Liver (tissue), 8 donors: ENCODE measurements at regions not wholly inside any gene's neighbourhood (a gene's known extent, or its start where the extent isn't known, plus 50 kb on each side); places are given as distances from the start of the nearest gene placed in this dataset.

ENCODE experiments used
- DNase-seq: peaks from one replicate; pipeline ENCODE4 v3.0.0-alpha.2; 2017; ENCODE audit warnings: low spot score
- H3K27ac ChIP-seq, 2 donors: one replicate each; pipeline ENCODE4 v1.7.0; 2013; ENCODE audit warnings: inconsistent platforms in 2 of 2, low read length in 2 of 2, control low read depth in 1 of 2, low read depth in 1 of 2, mild to moderate bottlenecking in 1 of 2
- H3K27me3 ChIP-seq, 4 donors: one replicate each; pipeline versions ENCODE4 v1.6.1 to v1.7.0; 2013; ENCODE audit warnings: low read length in 3 of 4, inconsistent platforms in 1 of 4, mild to moderate bottlenecking in 1 of 4, moderate library complexity in 1 of 4; ENCODE audit not compliant: control insufficient read depth in 4 of 4, insufficient read depth in 4 of 4
- H3K36me3 ChIP-seq, 4 donors: one replicate each; pipeline versions ENCODE4 v1.6.1 to v1.7.0; 2013; ENCODE audit warnings: low read length in 3 of 4, mild to moderate bottlenecking in 3 of 4, low read depth in 1 of 4, moderate library complexity in 1 of 4; ENCODE audit not compliant: control insufficient read depth in 4 of 4, insufficient read depth in 3 of 4
- H3K4me1 ChIP-seq, 4 donors: one replicate each; pipeline versions ENCODE4 v1.6.1 to v1.7.0; 2013; ENCODE audit warnings: low read length in 3 of 4, mild to moderate bottlenecking in 3 of 4, moderate library complexity in 1 of 4; ENCODE audit not compliant: control insufficient read depth in 4 of 4, insufficient read depth in 4 of 4
- H3K4me3 ChIP-seq, 3 donors: one replicate each; pipeline versions ENCODE4 v1.6.1 to v1.7.0; 2013; ENCODE audit warnings: low read length in 3 of 3, control low read depth in 1 of 3, low read depth in 1 of 3, mild to moderate bottlenecking in 1 of 3
- H3K9ac ChIP-seq, 2 donors: one replicate each; pipeline ENCODE4 v1.7.0; 2013; ENCODE audit warnings: low read length in 2 of 2, mild to moderate bottlenecking in 2 of 2, moderate library complexity in 2 of 2, control low read depth in 1 of 2, low read depth in 1 of 2
- H3K9me3 ChIP-seq, 4 donors: one replicate each; pipeline versions ENCODE4 v1.6.1 to v1.7.0; 2013; ENCODE audit warnings: low read length in 3 of 4; ENCODE audit not compliant: control insufficient read depth in 4 of 4
- ATF3 ChIP-seq: IDR thresholded peaks from 2 replicates; pipeline ENCODE4 v1.6.1; 2016; ENCODE audit warnings: antibody characterized with exemption
- FOXA1 ChIP-seq: IDR thresholded peaks from 2 replicates; pipeline ENCODE4 v1.6.1; 2016; ENCODE audit warnings: antibody characterized with exemption
- FOXA2 ChIP-seq: IDR thresholded peaks from 2 replicates; pipeline ENCODE4 v1.6.1; 2016; ENCODE audit warnings: antibody characterized with exemption
- JUND ChIP-seq, 2 donors: IDR thresholded peaks; 2 replicates each; pipeline ENCODE4 v1.6.1; 2016; ENCODE audit warnings: antibody characterized with exemption in 2 of 2
- NR2F2 ChIP-seq: IDR thresholded peaks from 2 replicates; pipeline ENCODE4 v1.6.1; 2016; ENCODE audit warnings: antibody characterized with exemption
- RAD21 ChIP-seq, 2 donors: IDR thresholded peaks; 2 replicates each; pipeline ENCODE4 v1.6.1; 2016; ENCODE audit warnings: antibody characterized with exemption in 2 of 2, mild to moderate bottlenecking in 2 of 2
- REST ChIP-seq: IDR thresholded peaks from 2 replicates; pipeline ENCODE4 v1.6.1; 2016; ENCODE audit warnings: antibody characterized with exemption, mild to moderate bottlenecking
- RXRA ChIP-seq, 2 donors: IDR thresholded peaks; 2 replicates each; pipeline ENCODE4 v1.6.1; 2017 to 2018; ENCODE audit warnings: antibody characterized with exemption in 2 of 2, mild to moderate bottlenecking in 1 of 2
- TAF1 ChIP-seq: conservative IDR thresholded peaks from 2 replicates; pipeline ENCODE4 v1.6.1; 2016; ENCODE audit warnings: antibody characterized with exemption, mild to moderate bottlenecking
- YY1 ChIP-seq: IDR thresholded peaks from 2 replicates; pipeline ENCODE4 v1.6.1; 2016; ENCODE audit warnings: antibody characterized with exemption, mild to moderate bottlenecking
- WGBS: extraction: QIAGEN DNeasy Blood & Tissue Kit; methylation state at CpG from one replicate; pipeline ENCODE4 v1.1.7; 2013; 5-methylcytosine and 5-hydroxymethylcytosine counted together
- TF ChIP-seq, protein P1 (sequence below): IDR thresholded peaks from 2 replicates; pipeline ENCODE4 v1.6.1; 2016; ENCODE audit warnings: antibody characterized with exemption
- TF ChIP-seq, protein P2 (sequence below): fragments of 150-350 bp; IDR thresholded peaks from 2 replicates; pipeline ENCODE4 v1.5.1; 2017; ENCODE audit warnings: improper control_type of control experiment, low read depth, low read length; ENCODE audit not compliant: missing input control
- donor health status: healthy.
- donor health status: healthy.
- donor health status: healthy.
- donor health status: healthy.
- donor health status: healthy.

GRCh38 chr9:28941856-28942255 lies 1368.6 kb upstream of the C9orf72 start:
- 29% methylated on average over 2 of the region's 2 CpGs for WGBS

DNA sequence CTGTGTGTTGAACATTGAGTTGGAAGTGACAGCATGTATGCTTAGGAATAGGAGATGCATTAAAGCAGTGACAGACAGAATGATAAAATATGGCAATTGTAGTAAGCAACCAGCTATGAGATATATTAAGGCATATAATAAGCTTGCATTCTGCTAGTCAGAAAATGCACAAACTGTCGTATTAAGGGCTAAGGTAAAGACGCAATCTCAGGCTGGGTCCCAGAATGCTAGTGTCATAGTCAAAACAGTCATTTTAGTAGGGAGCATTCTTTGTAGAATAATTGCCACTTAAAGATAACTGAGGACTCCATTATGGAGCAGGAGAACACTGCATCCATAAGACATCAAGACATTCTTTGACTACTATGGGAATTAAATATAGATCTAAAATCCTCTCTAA lies 1369.7 kb upstream of the C9orf72 start:
- H3K4me1 ChIP-seq, result no peaks in the 10 kb centered on the region
- no peak for DNase-seq
- WGBS, result 75% methylated on average over 2 of the region's 2 CpGs
- TF ChIP-seq FOXA1 (no peak), RAD21 (IDR thresholded peaks at IDR 0.05) (no peak), ATF3 (no peak), YY1 (no peak), TAF1 (no peak), FOXA2 (no peak), REST (no peak), JUND (IDR thresholded peaks at IDR 0.05) (no peak)
- TF ChIP-seq, protein P1, sequence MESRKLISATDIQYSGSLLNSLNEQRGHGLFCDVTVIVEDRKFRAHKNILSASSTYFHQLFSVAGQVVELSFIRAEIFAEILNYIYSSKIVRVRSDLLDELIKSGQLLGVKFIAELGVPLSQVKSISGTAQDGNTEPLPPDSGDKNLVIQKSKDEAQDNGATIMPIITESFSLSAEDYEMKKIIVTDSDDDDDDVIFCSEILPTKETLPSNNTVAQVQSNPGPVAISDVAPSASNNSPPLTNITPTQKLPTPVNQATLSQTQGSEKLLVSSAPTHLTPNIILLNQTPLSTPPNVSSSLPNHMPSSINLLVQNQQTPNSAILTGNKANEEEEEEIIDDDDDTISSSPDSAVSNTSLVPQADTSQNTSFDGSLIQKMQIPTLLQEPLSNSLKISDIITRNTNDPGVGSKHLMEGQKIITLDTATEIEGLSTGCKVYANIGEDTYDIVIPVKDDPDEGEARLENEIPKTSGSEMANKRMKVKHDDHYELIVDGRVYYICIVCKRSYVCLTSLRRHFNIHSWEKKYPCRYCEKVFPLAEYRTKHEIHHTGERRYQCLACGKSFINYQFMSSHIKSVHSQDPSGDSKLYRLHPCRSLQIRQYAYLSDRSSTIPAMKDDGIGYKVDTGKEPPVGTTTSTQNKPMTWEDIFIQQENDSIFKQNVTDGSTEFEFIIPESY, result no peak

More at GRCh38 chr9:28941856-28942255, 1368.6 kb upstream of the C9orf72 start:
- Histone ChIP-seq H3K4me3 (no peak overlapping the region), H3K27ac (no peak overlapping the region), H3K27me3 (no peaks in the 10 kb centered on the region), H3K36me3 (no peaks in the 10 kb centered on the region), H3K9me3 (no peaks in the 10 kb centered on the region), H3K9ac (no peak overlapping the region), H3K4me1 (no peaks in the 10 kb centered on the region)
- TF ChIP-seq NR2F2 (no peak), RXRA (IDR thresholded peaks at IDR 0.05) (no peak), JUND (IDR thresholded peaks at IDR 0.05) (no peak), REST (no peak), TAF1 (no peak)
- TF ChIP-seq, protein P2, sequence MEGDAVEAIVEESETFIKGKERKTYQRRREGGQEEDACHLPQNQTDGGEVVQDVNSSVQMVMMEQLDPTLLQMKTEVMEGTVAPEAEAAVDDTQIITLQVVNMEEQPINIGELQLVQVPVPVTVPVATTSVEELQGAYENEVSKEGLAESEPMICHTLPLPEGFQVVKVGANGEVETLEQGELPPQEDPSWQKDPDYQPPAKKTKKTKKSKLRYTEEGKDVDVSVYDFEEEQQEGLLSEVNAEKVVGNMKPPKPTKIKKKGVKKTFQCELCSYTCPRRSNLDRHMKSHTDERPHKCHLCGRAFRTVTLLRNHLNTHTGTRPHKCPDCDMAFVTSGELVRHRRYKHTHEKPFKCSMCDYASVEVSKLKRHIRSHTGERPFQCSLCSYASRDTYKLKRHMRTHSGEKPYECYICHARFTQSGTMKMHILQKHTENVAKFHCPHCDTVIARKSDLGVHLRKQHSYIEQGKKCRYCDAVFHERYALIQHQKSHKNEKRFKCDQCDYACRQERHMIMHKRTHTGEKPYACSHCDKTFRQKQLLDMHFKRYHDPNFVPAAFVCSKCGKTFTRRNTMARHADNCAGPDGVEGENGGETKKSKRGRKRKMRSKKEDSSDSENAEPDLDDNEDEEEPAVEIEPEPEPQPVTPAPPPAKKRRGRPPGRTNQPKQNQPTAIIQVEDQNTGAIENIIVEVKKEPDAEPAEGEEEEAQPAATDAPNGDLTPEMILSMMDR, result no peak
- TF ChIP-seq, protein P1, result no peak
- DNase-seq, result no peak

More for the DNA sequence above, 1369.7 kb upstream of the C9orf72 start:
- no peak overlapping the region for H3K27ac ChIP-seq
- H3K36me3 ChIP-seq, result no peaks in the 10 kb centered on the region
- no peaks in the 10 kb centered on the region for H3K27me3 ChIP-seq
- H3K4me3 ChIP-seq, result no peak overlapping the region
- H3K9ac ChIP-seq, result no peak overlapping the region
- no peaks in the 10 kb centered on the region for H3K9me3 ChIP-seq
